Hypothalamus (tissue), 51 donors: ENCODE measurements at regions not wholly inside any gene's neighbourhood (a gene's known extent, or its start where the extent isn't known, plus 50 kb on each side); places are given as distances from the start of the nearest gene placed in this dataset.
A peak's percentile ranks its signal among the peaks of the same experiment; 100 is the strongest.
"Not testable (repeated sequence)": the region's sequence is repeated elsewhere in the genome, so short reads cannot be mapped to it uniquely, and the experiment has no call there.

Experiments
- DNase-seq, 51 donors: peaks; one replicate each; lab custom pipeline; 2025; lab: John Stamatoyannopoulos, UW

- no peak for DNase-seq
Measured at GRCh38 chr2:67312871-67313270, 84.3 kb upstream of the ETAA1 start.

GRCh38 chr2:67313536-67313935 is 83.6 kb upstream of the ETAA1 start:
- no peak for DNase-seq

GRCh38 chr2:67318031-67318430 is 79.1 kb upstream of the ETAA1 start:
- no peak for DNase-seq

DNA sequence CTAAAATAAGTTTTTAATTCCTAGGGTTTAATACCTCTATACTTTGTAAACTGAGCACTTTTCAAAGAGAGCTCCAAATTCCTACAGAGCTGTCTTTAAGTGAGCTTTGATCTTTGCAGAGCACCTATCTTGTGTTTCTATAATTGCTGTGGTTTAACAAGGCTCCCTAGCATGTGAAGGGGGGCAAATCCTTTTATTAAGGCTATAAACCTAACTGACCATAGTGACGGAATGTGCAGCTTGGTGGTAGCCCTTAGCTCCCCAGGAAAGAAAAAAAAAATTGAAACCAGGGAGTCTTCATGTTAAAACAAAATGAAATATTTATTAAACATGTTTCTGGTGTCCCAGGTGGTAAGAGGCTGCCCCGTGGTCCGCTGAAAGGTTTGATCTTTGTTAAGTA is 78.6 kb upstream of the ETAA1 start:
- DNase-seq: no peak

DNA sequence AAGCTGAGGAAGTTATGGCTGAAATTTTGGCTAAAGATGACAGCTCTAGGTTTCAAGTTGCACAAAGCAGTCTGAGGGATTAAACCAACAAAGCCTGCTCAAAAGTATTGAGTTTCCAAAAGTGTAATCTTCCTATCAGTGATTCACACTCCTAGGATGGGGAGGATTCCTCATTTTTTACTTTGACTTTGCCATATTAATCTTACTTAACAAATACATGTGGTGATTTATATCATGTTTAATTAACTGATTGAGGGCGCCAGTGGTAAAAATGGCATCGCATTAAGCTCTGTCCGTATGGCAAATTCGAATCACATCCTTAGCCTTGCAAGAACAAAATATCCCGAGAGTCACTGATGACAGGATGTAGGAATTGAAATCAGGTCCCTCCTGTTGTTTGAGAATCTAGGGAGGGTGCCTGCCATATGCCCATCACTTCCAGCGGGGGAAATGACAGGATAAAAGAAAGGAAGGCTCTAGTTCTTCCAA is 78.1 kb upstream of the ETAA1 start:
- DNase-seq: no peak

DNA sequence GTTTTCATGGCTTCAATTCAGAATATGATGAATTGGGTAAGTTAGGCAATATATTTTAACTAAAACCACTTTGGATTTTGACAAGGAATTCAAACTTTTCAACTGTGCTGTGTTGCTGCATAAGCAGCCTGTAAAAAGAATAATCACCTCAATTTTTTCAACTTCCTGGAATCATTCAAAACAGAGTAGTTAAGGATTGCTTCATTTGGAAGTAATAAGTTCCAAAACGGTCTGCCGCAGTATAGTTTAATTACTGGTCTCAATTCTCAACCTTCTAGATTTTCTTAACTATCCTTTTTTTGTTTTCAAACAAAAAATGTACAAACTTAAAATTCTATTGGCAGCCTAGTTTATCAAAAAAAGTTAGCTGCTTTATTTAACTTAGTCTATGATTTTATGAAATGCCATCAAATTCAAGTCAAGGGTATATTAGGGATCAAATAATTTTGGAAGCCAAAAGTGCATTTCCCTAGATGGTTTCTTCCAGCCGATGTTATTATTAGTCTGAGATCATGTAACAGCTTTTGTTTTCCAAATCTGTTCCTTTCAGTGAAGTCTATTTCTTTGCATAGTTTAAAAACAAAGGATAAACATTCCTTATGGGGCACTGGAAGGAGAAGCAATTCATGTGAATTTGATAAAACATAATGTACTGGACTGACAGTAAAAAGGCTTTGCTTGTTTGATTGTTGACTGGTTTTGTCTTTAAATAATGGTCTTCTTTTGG is 76.1 kb upstream of the ETAA1 start:
- no peak for DNase-seq

- DNase-seq: no peak
Measured at GRCh38 chr2:67321588-67321903, 75.6 kb upstream of the ETAA1 start.

GRCh38 chr2:67322353-67323001 is 74.7 kb upstream of the ETAA1 start:
- DNase-seq: peak in 18 of 51 donors; percentile 0 to 32 (median 5)

GRCh38 chr2:67323209-67323991 is 73.7 kb upstream of the ETAA1 start:
- no peak for DNase-seq

DNA sequence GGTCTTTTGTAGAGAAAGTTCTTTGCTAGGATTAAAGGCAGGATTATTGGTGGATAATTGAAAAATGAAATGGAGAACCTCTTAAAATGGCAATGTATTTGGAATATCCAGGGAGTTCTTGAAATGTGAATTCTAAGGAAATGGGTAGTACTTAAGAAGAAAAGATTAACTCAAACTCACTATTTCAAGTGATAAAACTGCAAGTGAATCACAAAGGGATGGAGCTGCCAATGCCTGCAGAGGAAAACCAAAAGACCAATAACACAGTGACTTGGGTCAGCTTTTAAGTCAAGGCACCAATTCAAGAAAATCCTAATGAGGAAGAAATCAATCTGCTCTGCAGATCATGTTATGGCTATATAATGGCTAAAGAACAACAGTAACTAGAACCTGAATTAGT is 67.6 kb upstream of the ETAA1 start:
- no peak for DNase-seq

GRCh38 chr2:67329951-67330350 is 67.2 kb upstream of the ETAA1 start:
- DNase-seq: no peak

DNA sequence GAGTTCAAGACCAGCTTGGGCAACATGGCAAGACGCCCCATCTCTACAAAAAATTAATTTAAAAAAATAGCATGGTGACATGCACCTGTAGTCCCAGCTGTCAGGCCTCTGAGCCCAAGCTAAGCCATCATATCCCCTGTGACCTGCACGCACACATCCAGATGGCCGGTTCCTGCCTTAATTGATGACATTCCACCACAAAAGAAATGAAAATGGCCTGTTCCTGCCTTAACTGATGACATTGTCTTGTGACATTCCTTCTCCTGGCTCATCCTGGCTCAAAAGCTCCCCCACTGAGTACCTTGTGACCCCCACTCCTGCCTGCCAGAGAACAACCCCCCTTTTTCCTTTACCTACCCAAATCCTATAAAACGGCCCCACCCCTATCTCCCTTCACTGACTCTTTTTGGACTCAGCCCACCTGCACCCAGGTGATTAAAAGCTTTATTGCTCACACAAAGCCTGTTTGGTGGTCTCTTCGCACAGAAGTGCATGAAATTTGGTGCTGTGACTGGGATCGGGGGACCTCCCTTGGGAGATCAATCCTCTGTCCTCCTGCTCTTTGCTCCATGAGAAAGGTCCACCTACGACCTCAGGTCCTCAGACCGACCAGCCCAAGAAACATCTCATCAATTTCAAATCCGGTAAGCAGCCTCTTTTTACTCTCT is 65.6 kb upstream of the ETAA1 start:
- DNase-seq: not testable (repeated sequence)

- DNase-seq: no peak
Measured at GRCh38 chr2:67337903-67338302, 59.2 kb upstream of the ETAA1 start.

GRCh38 chr2:67338601-67339233 is 58.4 kb upstream of the ETAA1 start:
- DNase-seq: no peak

GRCh38 chr2:67339234-67339885 is 57.8 kb upstream of the ETAA1 start:
- DNase-seq: no peak

DNA sequence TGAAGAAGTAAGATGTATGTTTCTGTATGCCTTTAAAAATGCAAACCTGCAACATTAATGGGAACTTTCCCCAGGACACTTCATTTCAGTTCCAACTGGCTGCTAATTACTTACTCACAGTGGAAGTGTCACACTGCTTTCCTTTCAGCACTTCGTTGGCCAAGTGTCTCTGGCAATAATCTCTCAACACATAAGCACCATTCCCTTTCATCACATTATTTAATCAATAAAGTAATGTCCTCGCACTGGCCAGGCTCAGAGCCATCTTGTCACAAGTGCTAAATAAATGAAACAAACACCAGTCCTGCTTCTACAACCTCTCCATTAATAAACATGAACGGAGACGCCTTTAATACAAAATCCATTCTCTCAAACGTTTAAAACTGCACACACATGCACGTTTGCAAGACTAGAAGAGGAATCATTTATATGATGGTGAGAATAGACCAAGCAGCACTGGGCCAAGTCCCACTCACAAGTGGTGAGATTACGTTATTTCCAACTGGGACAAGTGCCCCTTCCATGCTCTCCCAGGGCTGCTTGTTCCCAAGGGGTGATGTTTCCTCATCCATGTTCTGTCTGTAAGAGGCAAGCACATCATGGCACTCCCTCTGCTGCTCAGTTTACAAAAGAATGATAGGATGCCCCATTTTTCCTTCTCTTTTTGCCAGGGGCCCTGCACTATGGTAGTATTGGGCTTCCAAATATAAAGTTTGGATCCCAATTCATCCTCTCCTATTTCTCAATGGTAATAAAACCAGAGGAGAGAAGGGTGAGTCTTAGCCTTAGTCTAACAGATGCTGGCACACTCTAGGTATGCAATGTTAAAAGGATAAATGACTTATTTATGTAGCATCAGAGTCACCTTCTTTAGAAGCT is 56.8 kb upstream of the ETAA1 start:
- DNase-seq: no peak

DNA sequence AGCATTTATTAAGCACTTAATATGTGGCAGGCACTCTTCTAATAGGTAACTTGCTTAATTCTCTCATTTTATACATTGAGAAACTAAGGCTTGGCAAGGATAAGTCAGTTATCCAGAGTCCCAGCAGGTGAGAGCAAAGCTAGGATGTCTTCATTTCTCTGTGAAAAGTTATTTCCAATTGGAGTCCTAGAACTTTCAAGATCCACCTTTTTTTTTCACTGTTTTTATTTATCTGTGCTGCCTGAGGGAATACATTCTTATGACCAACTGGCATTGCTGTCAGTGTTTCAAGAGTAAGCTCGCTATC is 56.2 kb upstream of the ETAA1 start:
- no peak for DNase-seq

GRCh38 chr2:67341336-67341735 is 55.8 kb upstream of the ETAA1 start:
- no peak for DNase-seq

DNA sequence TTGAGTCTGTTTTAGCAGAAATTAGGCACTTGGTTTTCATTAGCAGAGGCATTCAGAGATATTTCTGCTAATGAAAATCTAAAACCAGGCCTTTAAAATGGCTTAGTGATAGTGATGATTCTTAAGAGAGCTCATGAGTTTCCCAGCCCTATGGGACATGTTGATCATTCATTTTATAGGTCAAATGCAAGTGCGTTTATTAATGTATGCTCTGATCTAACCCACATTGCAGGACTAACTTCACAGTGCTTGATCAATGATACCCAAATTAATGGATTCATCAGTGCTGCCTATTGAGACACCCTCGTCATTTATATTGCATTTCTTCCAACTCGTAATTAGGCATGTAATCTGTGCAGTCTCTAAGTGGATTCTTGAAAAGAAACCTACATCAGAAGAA is 54.7 kb upstream of the ETAA1 start:
- DNase-seq: no peak
